ENCODE measurements at regions not wholly inside any gene's neighbourhood (a gene's known extent, or its start where the extent isn't known, plus 50 kb on each side); places are given as distances from the start of the nearest gene placed in this dataset.

- TF ChIP-seq ZBTB4 (CRISPR knock-in tag; IDR thresholded peaks at IDR 0.05) (no peak), IRF4 (IDR thresholded peaks at IDR 0.05; ENCODE audit: low read depth, low read length) (no peak), JUND (IDR thresholded peaks at IDR 0.05; ENCODE audit: low read depth, low read length) (no peak), MEF2B (IDR thresholded peaks at IDR 0.05; ENCODE audit: partially characterized antibody, poor library complexity, severe bottlenecking) (no peak), POLR2A (IDR thresholded peaks at IDR 0.05; ENCODE audit: low read depth, low read length) (no peak)
Observed at GRCh38 chr16:26525856-26526255, 540.9 kb upstream of the C16orf82 start (continued).

- ATAC-seq: no peak
- H3K36me3 ChIP-seq (ENCODE audit: control insufficient read depth in 2 of 2, insufficient read depth in 2 of 2, low read length in 1 of 2): no peaks in the 10 kb centered on the region
- H3K9me3 ChIP-seq (replicated peaks; ENCODE audit: control insufficient read depth, insufficient read depth, low read length): no peaks in the 10 kb centered on the region
- ChIA-PET CTCF (interaction anchor here (1.0 kb wide), 1 partner anchor 626 kb away, joined by 3 read pairs; no protein-coding TSS in a partner anchor), RAD21 (ENCODE audit: unreplicated experiment) (no interaction called here), SMC1A (ENCODE audit: uncharacterized antibody, unreplicated experiment) (no interaction called here), POLR2A (interaction anchor here (0.6 kb wide), 1 partner anchor 1241 kb away, joined by 4 read pairs; no protein-coding TSS in a partner anchor)
- no peaks in the 10 kb centered on the region for H3K27me3 ChIP-seq (replicated peaks in 1 of 2; ENCODE audit: control insufficient read depth in 2 of 2, insufficient read depth in 2 of 2, low read length in 1 of 2)
- intact Hi-C loops (cut with micrococcal nuclease; ENCODE audit: unreplicated experiment): no loop called here
- no peaks in the 10 kb centered on the region for H3K79me2 ChIP-seq (ENCODE audit: control insufficient read depth, insufficient read depth, low read length)
- H3K27ac ChIP-seq (ENCODE audit: control insufficient read depth, insufficient read depth): no peak overlapping the region
- no peak overlapping the region for H2AFZ ChIP-seq (ENCODE audit: control insufficient read depth, low read depth, low read length)
- no peaks in the 10 kb centered on the region for H3K4me1 ChIP-seq (ENCODE audit: control insufficient read depth, insufficient read depth, low read length)
- H3K4me2 ChIP-seq (ENCODE audit: control insufficient read depth, insufficient read depth): no peak overlapping the region
- no TSS peak for BruUV-seq (replicated peaks)
- FAIRE-seq: no peak
- H3K9ac ChIP-seq (ENCODE audit: control insufficient read depth, insufficient read depth, low read length): no peak overlapping the region
- in situ Hi-C loops (cut with MboI): no loop called here
- WGBS (ENCODE audit: insufficient coverage, insufficient replicate concordance, low lambda C conversion rate, missing lambda C conversion rate): 0% methylated on average over 1 of the region's 1 CpG
- no peak for DNase-seq (ENCODE audit: low read depth, low spot score)
- no peaks in the 10 kb centered on the region for H4K20me1 ChIP-seq (ENCODE audit: control insufficient read depth, insufficient read depth)
- H3K4me3 ChIP-seq: no peak overlapping the region
- TF ChIP-seq FOS (IDR thresholded peaks at IDR 0.05; ENCODE audit: borderline replicate concordance, extremely low read depth, insufficient read length) (no peak), BHLHE40 (IDR thresholded peaks at IDR 0.05; ENCODE audit: borderline replicate concordance in 1 of 2, low read depth in 2 of 2, low read length in 1 of 2) (no peak), IRF5 (IDR thresholded peaks at IDR 0.05; ENCODE audit: borderline replicate concordance) (no peak), ZSCAN29 (IDR thresholded peaks at IDR 0.05) (no peak), PAX5 (IDR thresholded peaks at IDR 0.05; ENCODE audit: borderline replicate concordance, low read depth, low read length) (no peak)
Observed at GRCh38 chr16:26526633-26527032, 540.1 kb upstream of the C16orf82 start.

Measured in GM12878 (cell line).